ENCODE measurements at regions not wholly inside any gene's neighbourhood (a gene's known extent, or its start where the extent isn't known, plus 50 kb on each side); places are given as distances from the start of the nearest gene placed in this dataset.
"Not testable (repeated sequence)": the region's sequence is repeated elsewhere in the genome, so short reads cannot be mapped to it uniquely, and the experiment has no call there.

DNA sequence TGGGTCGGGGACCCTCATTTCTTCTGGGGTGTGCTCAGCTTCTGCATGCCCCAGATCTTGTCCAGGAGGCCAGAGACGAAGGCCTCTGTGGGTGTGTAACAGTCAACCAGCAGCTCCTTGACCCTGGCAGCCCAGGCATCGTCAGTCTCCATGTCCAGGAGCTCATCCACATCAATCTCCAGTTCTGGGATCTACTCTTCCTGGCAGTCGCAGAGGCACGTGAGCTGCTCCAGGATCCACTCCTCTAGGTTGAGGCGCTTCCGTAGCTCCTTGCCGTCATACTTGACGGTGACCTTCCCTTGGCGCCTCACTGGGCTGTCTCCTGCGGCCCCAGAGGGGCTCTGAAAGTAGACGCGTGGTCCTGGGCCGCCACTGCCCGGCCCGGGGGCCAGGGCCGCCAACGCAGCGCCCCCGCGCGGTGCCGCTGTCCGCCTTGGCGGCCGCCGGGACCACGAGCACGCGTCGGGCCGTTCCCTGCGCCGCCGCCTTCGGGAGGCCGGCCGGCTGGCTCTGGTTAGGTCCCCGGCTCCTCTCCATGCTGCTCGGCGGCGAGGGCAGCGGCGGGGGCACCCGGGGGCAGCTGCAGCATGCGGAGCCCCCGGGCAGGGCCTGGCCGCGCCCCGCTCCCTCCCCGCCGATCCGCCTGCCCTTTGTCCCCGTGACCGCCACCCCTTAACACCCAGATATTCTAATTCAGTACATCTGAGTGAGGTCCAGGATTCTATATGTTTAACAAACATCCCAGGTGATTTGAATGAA is 170.5 kb downstream of the SEPTIN7 start:
- DNase-seq (ENCODE audit: low read depth) = no peak

DNA sequence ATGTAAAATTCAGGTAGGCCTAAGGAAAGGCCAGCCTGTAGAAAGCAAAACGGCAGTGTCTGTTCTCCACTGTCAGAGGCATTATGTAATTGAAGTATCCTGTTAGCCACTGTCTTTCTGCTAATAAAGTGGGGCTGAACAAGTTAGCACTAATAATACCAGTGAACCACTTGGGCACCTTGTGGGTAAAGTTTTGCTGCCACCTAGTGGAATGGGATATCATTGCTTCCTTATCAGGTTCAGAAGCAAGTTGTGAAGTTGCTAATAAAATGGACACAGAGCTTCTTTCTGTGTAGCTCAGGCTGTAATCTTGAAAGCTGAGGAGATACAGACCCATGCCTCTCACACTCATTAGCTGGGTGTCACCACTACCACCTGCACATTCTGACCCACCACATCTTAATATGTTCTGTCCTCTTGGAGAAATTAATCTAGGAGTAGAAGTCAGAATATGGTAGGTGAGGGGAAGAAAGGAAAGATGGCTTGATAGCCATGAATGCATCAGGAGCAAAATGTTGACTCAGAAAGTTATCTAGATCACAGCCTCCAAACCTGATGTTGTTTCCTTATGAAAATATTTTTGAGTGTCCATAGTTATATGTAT is 175.1 kb downstream of the SEPTIN7 start:
- DNase-seq (ENCODE audit: low read depth) = peak; percentile 18

DNA sequence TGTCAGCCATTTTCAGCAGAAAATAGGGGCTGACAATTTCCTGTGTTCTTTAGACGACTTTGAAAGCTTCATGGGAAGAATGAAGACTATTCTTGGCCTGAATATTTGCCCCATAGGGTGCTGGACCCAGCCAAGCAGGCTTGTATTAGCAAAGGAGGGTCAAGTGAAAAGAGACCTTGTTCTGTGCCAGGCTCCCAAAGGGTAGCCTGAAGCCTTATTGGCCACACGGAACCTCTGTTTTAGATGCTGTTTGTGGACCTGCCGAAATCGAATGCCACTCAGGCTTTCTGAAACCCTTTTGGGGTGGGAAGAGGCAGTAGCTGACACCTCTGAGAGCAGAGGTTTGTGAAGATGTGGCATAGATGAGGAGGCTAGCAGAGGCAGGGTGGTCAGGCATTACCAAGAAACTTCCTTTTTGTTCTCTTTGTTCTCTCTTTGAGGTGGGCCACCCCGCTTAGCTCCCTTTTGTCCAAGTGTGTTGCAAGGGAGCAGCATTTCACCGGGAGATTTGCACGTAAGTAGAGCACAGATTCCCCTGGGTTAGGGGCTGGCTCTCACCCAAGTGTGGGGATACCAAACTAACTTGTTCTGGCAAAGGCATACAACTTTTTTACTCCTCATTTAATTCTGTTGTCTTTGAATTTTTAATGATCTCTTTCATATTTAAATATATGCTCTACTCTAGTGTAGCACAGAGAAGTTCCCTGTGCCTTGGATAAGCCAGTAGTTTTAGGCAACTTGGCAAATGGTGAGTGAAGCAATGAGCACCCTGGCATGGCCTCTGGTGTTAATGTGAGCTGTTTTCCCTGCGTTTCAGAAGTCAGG is 174.0 kb upstream of the EEPD1 start:
- not testable (repeated sequence) for DNase-seq (ENCODE audit: low read depth)

DNA sequence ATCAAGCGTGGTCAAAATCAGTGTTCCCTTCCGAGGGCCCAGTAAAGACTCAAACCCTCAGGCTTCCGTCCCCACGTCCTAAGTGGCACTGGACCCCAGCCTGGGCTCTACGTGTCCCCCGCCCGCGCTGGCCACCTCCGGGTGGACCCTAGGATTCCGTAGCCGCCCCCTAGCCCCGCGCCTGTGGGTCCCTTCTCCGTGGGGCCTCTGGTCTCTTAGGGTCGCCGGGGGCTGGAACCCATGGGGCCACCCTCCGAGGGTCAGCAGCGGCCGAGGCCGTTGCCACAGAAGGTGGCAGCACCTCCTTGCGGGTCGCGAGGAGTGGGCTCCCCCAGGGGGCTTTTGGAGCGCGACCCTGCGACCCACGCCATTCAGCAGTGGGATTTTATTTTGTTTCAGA is 170.5 kb upstream of the EEPD1 start:
- DNase-seq (ENCODE audit: low read depth) = no peak

DNA sequence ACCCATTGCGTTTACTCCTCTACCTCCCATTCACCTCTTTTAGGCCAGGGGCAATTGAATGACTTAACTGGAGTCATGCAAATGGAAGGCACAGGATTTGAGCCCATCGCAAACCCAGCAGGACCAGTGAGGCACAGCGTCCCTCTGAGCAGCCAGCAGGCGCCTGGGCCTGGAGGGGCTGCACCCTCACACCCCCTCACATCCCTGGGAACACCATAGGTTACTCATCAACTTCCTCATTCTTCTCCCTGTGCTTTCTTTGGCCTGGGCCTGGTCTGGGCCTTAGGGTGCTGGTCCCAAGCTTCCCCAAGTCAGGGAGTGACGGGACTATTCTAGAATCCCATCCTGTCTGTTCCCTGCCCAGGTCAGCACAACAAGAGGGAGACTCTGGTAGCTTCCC is 169.4 kb upstream of the EEPD1 start:
- no peak for DNase-seq (ENCODE audit: low read depth)

DNA sequence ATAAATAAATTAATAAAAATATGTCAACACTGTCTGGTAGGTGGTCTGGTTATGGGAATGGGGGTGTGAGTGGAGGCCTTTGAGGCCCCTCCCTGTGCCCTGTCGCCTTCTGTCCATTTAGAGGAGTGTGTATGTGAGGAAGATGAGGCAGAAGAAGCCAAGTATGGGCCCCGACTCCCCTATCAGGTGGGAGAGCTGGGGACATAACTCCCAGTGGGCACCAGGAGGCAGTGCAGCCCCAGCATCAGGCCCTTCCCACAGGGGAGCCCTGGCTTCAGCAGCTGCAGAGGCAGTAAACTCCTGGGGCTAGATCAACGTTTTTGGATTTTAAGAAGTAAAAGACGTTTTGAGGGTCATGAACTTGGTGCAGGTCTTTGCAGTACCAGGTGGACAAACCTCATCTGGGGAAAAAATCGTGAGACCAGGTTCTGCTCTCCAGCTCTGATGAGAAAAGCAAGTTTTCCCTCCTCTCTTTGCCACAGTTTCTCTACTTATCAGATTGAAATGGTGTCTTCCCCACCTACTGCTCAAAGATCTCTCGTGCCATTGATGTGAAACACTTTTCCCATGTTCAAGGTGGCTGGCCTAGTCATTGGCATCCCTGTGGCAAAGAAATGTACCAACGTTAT is 167.8 kb upstream of the EEPD1 start:
- DNase-seq (ENCODE audit: low read depth) = peak; percentile 5

DNA sequence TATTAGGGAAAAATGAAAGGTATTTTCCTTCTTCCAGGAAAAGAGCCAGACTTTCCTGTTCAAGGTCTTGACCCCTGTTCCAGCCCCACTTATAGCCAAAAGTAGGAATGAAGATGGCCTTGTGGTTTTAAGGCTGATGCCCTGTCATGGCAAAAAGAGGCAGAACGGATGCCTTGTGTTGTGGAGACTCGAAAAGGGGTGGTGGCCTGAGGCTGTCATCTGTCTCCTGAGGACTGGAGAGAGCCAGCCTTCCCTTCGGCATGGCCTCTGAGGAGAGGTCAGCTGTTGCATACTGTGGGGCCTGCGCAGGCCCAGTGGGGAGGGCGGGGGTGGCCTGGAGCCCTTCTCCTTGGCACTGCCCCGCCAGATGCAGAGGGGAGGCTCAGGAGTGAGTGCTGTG is 166.0 kb upstream of the EEPD1 start:
- no peak for DNase-seq (ENCODE audit: low read depth)

DNA sequence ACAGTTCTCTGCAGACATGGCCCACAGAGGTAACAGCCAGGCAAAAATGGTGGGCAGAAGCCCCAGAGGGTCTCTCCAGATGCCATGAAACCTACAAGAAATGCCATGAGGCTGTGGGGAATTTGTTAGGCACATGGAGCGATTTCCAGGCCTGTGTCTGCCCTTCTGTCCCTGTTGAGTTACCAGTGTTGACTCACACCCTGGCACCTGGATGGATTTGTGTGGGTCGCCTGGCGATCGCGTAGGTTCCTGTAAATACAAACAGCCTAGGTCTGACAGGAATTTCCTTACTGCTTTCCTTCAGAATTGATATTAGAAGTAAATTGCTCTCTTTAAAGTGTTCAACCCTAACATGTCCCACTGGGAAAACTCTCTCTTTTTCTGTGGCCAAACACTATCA is 164.9 kb upstream of the EEPD1 start:
- no peak for DNase-seq (ENCODE audit: low read depth)

DNA sequence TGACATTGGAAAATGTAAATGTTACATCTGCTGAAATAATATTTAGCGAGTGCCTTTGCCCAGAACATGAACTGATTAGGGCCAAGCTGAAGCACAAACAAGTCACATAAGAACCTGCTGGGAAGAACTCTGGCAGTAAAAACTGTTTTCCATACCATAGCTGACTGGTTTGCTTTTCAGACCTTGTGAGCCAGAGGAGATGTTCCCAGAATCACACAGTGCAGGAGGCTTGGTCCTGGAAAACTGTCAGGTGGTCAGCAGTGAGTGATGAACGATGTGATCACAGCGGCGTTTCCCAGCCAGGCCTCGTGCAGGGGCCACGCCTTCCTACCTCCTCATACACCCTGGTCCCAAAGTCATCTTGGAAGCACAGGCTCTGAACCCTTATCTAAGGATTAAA is 164.2 kb upstream of the EEPD1 start:
- DNase-seq (ENCODE audit: low read depth) = no peak

DNA sequence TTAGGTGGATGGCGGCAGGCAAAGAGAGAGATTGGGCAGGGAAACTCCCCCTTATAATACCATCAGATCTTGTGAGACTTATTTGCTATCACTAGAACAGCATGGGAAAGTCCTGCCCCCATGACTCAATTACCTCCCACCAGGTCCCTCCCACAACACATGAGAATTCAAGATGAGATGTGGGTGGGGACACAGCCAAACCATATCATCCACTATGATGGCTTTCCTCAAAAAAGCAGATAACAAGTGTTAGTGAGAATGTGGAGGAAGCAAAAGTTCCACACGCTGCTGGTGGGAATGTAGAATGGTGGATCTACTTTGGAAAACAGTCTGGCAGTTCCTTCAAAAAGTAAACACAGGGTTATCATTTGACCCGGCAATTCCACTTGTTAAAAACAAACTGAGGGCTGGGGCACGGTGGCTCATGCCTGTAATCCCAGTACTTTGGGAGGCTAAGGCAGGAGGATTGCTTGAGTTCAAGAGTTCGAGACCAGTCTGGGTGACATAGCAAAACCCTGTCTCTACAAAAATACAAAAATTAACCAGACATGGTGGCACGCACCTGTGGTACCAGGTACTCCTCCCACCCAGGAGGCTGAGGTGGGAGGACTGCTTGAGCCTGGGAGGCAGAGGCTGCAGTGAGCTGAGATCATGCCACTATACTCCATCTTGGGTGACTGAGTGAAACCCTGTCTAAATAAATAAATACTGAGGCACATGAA is 161.4 kb upstream of the EEPD1 start:
- no peak for DNase-seq (ENCODE audit: low read depth)

DNA sequence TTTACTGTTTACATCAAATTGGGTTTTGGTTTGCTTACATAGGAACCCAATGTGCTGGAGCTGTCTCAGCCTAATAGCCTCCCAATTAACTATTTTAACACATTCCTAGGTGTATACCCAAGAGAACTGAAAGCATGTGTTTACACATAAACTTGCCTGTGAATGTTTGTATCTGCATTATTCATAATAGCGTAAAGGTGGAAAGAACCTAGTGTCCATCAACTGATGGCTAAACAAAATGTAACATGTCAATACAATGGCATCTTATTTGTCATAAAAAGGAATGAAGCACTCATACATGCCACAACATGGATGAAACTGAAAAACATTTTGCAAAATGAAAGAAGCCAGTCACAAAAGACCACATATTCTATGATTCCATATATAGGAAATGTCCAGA is 160.6 kb upstream of the EEPD1 start:
- no peak for DNase-seq (ENCODE audit: low read depth)

DNA sequence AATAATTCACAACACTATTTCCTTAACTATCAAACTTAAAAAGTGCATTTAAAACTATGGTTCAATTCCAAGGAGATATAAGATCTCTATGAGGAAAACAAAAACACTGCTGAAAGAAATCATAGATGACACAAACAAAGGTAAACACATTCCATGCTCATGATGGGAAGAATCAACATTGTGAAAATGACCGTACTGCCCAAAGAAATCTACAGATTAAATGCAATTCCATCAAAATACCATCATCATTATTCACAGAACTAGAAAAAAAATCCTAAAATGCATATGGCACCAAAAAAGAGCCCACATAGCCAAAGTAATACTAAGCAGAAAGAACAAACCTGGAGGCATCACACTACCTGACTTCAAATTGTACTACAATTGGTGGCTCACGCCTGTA is 159.9 kb upstream of the EEPD1 start:
- no peak for DNase-seq (ENCODE audit: low read depth)

DNA sequence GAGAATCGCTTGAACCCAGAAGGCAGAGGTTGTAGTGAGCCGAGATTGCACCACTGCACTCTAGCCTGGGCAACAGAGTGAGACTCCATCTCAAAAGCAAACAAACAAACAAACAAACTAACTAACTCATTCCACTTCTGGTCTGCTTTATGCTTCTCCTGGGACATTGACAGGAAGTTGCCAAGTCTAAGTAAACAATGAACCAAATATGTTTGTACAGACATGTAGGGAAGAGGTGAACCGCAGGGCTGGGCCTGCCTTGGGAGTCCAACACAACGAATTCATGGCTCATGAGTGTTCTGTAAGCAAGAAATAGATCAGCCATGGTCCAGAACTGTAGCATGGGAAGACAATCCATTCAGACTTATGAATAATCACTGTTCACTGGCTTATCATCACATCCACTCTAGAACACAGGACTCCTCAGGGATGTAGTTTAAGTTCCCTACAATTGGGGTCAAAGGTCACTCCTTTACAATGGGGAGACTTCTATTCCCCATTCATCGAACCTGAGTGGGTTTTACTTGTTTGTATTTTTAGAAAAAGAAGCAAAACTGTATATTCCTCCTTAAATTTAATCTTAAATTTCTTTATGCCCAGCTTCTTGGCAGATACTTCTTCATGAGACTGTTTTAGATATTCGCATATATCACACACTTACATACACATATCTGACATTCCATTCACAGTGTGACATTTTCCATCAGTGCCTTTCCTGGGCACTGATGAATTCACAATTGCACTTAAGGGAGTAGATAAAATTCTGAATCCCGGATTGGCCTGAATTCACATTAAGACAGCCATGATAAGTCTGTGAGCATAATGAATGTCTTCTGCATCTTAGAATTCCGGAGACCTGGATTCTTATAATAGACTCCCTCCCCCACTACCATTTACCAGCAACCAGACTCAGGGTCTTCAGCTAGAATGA is 159.1 kb upstream of the EEPD1 start:
- DNase-seq (ENCODE audit: low read depth) = no peak

DNA sequence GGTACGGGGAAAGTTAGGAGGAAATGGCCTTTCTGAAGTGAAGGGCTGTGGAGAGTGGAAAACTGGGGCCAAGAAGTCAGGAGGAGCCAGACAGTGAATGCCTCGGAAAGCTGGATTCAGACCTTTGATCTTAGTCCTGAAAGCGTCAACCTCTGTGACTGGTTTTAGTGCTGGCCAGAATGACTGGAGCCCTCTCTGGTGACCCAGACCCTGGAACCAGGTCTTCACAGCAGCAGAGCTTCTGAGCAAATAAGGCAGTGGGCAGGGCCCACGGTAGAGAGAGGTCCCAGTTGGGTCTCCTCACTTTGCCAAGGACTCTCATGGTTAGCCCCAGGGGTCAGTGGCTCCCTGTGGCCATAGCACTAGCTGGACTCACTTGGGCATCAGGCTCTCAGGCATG is 157.7 kb upstream of the EEPD1 start:
- no peak for DNase-seq (ENCODE audit: low read depth)

DNA sequence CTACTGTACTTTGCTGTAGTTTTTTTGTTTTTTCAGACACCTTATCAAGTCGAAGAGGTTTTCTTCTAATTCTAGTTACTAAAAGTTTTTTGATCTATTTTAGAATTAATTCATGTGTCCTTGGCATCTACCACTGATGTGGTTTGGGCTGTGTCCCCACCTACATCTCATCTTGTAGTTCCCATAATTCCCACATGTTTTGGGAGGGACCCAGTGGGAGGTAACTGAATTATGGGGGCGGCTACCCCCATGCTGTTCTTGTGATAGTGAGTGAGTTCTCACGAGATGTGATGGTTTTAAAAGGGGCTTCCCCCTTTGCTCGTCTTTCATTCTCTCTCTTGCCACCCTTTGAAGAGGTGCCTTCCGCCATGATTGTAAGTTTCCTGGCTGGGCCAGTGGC is 154.6 kb upstream of the EEPD1 start:
- DNase-seq (ENCODE audit: low read depth) = no peak

DNA sequence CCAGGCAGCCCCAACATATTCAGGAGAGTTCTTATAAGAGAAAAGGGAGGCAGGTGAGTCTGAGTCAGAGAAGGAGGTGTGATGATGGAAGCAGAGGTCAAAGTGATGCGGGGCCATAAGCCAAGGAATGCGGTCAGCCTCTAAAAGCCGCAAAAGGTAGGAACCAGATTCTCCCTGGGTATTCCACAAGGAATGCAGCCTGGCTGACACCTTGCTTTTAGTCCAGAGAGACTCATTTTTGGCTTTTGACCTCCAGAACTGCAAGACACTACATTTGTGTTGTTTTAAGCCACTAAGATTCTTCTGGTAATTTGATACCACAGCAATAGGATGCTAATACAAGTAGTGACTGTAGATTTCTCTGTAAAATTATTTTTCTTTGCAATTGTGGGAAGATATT is 151.5 kb upstream of the EEPD1 start:
- no peak for DNase-seq (ENCODE audit: low read depth)

DNA sequence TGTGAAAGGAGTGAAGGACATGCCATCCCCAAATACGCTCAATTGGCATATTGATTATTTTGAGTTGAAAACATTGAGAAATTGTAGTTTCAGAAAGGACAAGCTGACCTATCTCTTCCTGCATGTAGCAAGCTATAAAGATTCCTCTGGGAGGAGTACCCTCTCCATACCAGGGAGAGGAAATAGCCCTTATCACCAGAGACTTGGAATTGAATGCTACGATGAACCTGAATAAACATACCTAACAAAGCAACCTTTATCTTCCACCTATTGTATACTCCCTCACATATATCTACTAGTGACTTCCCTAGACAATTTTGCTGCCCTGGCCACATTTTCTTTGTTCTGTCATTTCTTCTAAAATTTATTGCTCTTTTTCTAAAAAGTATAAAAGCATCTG is 150.2 kb upstream of the EEPD1 start:
- no peak for DNase-seq (ENCODE audit: low read depth)

DNA sequence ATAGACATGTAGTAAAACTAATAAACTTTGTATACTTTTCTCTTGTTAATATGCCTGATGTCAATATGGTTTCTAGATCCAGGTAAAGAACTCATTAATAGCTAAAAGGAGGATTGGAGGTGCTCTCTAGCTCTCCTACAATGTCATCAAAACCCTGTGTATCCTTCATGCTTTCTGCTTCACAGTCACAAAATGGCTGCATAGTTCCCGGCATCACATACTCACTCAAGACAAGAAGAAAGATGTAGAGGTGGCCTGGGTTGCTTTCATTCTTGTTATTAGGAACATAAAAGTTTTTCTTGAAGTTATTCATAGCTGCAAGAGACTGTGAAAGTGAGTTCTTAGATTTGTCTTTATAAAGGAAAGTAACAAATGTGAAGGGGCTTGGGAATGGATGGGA is 149.7 kb upstream of the EEPD1 start:
- no peak for DNase-seq (ENCODE audit: low read depth)

DNA sequence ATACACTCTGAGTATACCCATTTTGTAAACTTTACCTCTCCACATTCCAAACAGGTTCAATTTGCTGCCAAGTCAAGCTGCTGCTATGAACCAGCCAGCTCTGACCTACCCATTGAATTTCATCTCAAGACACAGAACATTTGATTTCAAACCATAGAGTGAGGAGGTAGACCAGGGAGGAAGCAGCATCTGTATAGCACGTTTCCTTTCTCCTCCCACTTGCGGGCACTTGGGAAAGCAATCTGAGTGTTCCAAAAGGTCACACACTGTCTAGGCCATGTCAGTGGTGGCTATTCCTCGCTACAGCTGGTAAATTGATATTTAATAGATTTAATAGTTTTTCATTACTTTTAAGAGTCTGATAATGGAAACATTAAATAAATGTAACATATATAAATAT is 147.8 kb upstream of the EEPD1 start:
- no peak for DNase-seq (ENCODE audit: low read depth)

DNA sequence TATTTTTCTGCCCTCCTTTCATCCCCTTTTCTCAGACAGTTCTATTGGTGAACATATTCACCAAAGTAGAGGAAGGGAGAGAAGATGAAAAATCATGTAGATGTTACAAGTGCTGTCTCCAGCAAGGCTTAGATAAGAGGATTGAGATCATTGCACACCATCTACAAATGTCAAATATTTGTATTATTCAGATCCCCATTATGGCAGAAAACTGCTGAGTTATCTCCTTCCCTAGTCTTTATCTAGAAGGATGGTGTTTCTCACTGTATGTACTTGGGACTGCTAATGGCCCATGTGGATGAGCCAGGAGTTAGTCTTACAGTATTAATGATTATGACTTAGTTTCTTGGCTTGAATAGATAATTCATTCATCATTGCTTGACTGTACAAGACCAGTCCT is 147.2 kb upstream of the EEPD1 start:
- DNase-seq (ENCODE audit: low read depth) = no peak

DNA sequence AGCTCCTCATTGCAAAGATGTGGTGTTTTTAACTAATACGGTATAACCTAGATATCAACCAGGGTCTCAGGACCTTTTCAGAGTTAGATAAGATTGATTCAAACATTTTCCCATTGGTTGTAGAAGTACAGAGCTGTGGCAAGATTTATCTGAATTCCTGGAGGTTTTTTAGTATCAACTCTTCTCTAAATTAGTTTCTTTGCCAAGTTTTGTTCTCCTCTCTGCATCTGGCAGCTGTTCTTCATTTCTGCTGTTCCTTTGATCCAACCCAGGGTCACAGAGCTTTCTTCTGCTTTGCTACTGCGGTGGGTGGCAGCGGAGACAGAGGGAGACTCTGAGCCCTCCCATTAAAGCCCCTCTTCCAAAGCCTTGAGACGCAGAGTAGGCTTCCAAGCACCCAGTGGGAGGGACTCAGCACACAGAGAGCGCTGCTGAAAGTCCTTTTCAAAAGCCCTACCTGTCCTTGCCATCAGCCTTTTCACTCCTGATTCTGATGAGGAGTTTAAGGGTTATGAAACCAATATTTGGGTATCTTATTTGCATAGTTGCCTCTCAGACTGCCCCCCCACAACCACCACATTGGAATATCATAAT is 146.3 kb upstream of the EEPD1 start:
- no peak for DNase-seq (ENCODE audit: low read depth)

Data from GM04503 (cell line).